ENCODE measurements at regions not wholly inside any gene's neighbourhood (a gene's known extent, or its start where the extent isn't known, plus 50 kb on each side); places are given as distances from the start of the nearest gene placed in this dataset.

GRCh38 chr2:66717973-66718372 is 283.0 kb downstream of the MEIS1 start:
- H3K4me1 Mint-ChIP-seq (ENCODE audit: low read depth): no peaks in the 10 kb centered on the region
- H3K27ac Mint-ChIP-seq: no peak overlapping the region
- no peaks in the 10 kb centered on the region for H3K36me3 Mint-ChIP-seq (ENCODE audit: low read depth)
- no peaks in the 10 kb centered on the region for H3K9me3 Mint-ChIP-seq
- no peaks in the 10 kb centered on the region for H3K27me3 Mint-ChIP-seq
- intact Hi-C loops (cut with micrococcal nuclease): no loop called here
- H3K4me3 Mint-ChIP-seq: no peak overlapping the region

DNA sequence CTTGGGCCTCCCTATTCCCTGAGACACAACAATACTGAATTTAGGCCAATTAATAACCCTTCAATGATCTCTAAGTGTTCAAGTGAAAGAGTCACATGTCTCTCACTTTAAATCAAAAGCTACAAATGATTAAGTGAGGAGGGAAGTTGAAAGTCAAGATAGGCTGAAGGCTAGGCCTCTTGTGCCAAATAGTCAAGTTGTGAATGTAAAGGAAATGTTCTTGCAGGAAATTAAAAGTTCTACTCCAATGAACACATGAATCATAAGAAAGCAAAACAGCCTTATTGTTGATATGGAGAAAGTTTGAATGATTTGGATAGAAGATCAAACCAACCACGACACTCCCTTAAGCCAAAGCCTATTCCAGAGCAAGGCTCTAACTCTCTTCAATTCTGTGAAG is 286.9 kb downstream of the MEIS1 start:
- intact Hi-C loops (cut with micrococcal nuclease): no loop called here
- no peak overlapping the region for H3K27ac Mint-ChIP-seq
- no peaks in the 10 kb centered on the region for H3K36me3 Mint-ChIP-seq (ENCODE audit: low read depth)
- no peaks in the 10 kb centered on the region for H3K27me3 Mint-ChIP-seq
- H3K4me3 Mint-ChIP-seq: no peak overlapping the region
- H3K9me3 Mint-ChIP-seq: no peaks in the 10 kb centered on the region
- no peaks in the 10 kb centered on the region for H3K4me1 Mint-ChIP-seq (ENCODE audit: low read depth)

- no peak overlapping the region for H3K27ac Mint-ChIP-seq
- H3K4me1 Mint-ChIP-seq (ENCODE audit: low read depth): no peaks in the 10 kb centered on the region
- H3K27me3 Mint-ChIP-seq: no peaks in the 10 kb centered on the region
- intact Hi-C loops (cut with micrococcal nuclease): no loop called here
- H3K4me3 Mint-ChIP-seq: no peak overlapping the region
- H3K36me3 Mint-ChIP-seq (ENCODE audit: low read depth): no peaks in the 10 kb centered on the region
- H3K9me3 Mint-ChIP-seq: no peaks in the 10 kb centered on the region
Observed at GRCh38 chr2:66724241-66724640, 289.3 kb downstream of the MEIS1 start.

- intact Hi-C loops (cut with micrococcal nuclease): no loop called here
- H3K4me3 Mint-ChIP-seq: no peak overlapping the region
- H3K4me1 Mint-ChIP-seq (ENCODE audit: low read depth): no peaks in the 10 kb centered on the region
- no peaks in the 10 kb centered on the region for H3K36me3 Mint-ChIP-seq (ENCODE audit: low read depth)
- no peak overlapping the region for H3K27ac Mint-ChIP-seq
- no peaks in the 10 kb centered on the region for H3K9me3 Mint-ChIP-seq
- no peaks in the 10 kb centered on the region for H3K27me3 Mint-ChIP-seq
Observed at GRCh38 chr2:66729416-66730330, 294.7 kb downstream of the MEIS1 start.

- H3K9me3 Mint-ChIP-seq: no peaks in the 10 kb centered on the region
- intact Hi-C loops (cut with micrococcal nuclease): no loop called here
Observed at GRCh38 chr2:66730441-66730840, 295.5 kb downstream of the MEIS1 start.

GRCh38 chr2:66733364-66733999 is 298.6 kb downstream of the MEIS1 start:
- intact Hi-C loops (cut with micrococcal nuclease): no loop called here
- H3K27ac Mint-ChIP-seq: no peak overlapping the region
- H3K27me3 Mint-ChIP-seq: no peaks in the 10 kb centered on the region
- no peak overlapping the region for H3K4me3 Mint-ChIP-seq
- no peaks in the 10 kb centered on the region for H3K4me1 Mint-ChIP-seq (ENCODE audit: low read depth)
- no peaks in the 10 kb centered on the region for H3K36me3 Mint-ChIP-seq (ENCODE audit: low read depth)
- no peaks in the 10 kb centered on the region for H3K9me3 Mint-ChIP-seq

More at GRCh38 chr2:66730441-66730840, 295.5 kb downstream of the MEIS1 start:
- Mint-ChIP-seq H3K4me3 (no peak overlapping the region), H3K27me3 (no peaks in the 10 kb centered on the region), H3K36me3 (ENCODE audit: low read depth) (no peaks in the 10 kb centered on the region), H3K27ac (no peak overlapping the region), H3K4me1 (ENCODE audit: low read depth) (no peaks in the 10 kb centered on the region)

GRCh38 chr2:66748939-66749338 is 314.0 kb downstream of the MEIS1 start:
- Mint-ChIP-seq H3K4me3 (no peak overlapping the region), H3K27ac (no peak overlapping the region), H3K27me3 (no peaks in the 10 kb centered on the region), H3K36me3 (ENCODE audit: low read depth) (no peaks in the 10 kb centered on the region), H3K9me3 (no peaks in the 10 kb centered on the region), H3K4me1 (ENCODE audit: low read depth) (no peaks in the 10 kb centered on the region)
- intact Hi-C loops (cut with micrococcal nuclease): no loop called here

DNA sequence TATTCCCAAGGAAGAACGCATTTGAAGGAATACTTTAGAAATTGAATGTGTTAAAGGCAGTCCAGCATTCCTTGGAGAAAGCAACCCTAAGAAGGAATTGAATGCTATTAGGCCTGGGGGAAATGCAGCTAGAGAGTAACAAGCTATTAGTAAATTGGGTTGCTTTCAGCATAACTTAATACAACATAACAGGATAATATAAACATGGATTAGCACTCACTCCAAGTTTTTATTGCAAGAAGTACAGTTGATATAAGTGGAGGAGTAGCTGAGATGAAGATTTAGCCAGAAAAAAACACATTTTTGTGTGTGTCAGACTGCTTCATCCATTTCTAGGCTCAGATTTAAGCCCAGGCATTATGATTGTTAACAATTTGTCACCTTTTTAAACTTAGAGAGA is 314.6 kb downstream of the MEIS1 start:
- Mint-ChIP-seq H3K4me1 (ENCODE audit: low read depth) (no peaks in the 10 kb centered on the region), H3K36me3 (ENCODE audit: low read depth) (no peaks in the 10 kb centered on the region), H3K9me3 (no peaks in the 10 kb centered on the region), H3K27ac (no peak overlapping the region), H3K4me3 (no peak overlapping the region), H3K27me3 (no peaks in the 10 kb centered on the region)
- intact Hi-C loops (cut with micrococcal nuclease): no loop called here

- H3K4me1 Mint-ChIP-seq (ENCODE audit: low read depth): no peaks in the 10 kb centered on the region
- no peak overlapping the region for H3K4me3 Mint-ChIP-seq
- H3K27ac Mint-ChIP-seq: no peak overlapping the region
- intact Hi-C loops (cut with micrococcal nuclease): no loop called here
- H3K9me3 Mint-ChIP-seq: peaks cover 8% of the 10 kb centered on the region
- H3K27me3 Mint-ChIP-seq: no peaks in the 10 kb centered on the region
- H3K36me3 Mint-ChIP-seq (ENCODE audit: low read depth): no peaks in the 10 kb centered on the region
Observed at GRCh38 chr2:66753257-66753656, 318.3 kb downstream of the MEIS1 start.

GRCh38 chr2:66753660-66754059 is 318.7 kb downstream of the MEIS1 start:
- Mint-ChIP-seq H3K9me3 (peaks cover 8% of the 10 kb centered on the region), H3K4me1 (ENCODE audit: low read depth) (no peaks in the 10 kb centered on the region), H3K4me3 (no peak overlapping the region), H3K36me3 (ENCODE audit: low read depth) (no peaks in the 10 kb centered on the region), H3K27me3 (no peaks in the 10 kb centered on the region), H3K27ac (no peak overlapping the region)
- intact Hi-C loops (cut with micrococcal nuclease): no loop called here

DNA sequence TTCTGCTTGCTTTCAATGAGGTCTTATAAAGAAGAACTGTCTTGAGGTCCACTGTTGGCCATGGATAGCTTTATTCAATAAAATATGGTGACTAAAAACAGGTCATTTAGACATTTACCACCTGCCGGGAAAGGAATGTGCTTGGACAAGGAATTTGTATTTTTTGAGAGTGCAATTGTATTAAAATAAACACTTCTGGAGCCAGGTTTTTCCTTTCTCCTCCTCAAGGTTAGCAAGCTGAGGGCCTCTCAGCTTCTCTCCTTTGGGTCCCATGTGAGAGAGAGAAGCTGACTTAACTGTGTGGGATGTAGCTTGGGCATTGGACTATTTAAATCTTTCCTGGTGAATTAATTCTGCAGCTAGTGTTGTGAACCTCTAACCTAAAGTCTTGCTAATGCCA is 321.0 kb downstream of the MEIS1 start:
- Mint-ChIP-seq H3K9me3 (peaks cover 8% of the 10 kb centered on the region), H3K27me3 (no peaks in the 10 kb centered on the region), H3K36me3 (ENCODE audit: low read depth) (no peaks in the 10 kb centered on the region), H3K4me3 (no peak overlapping the region), H3K27ac (no peak overlapping the region), H3K4me1 (ENCODE audit: low read depth) (no peaks in the 10 kb centered on the region)
- intact Hi-C loops (cut with micrococcal nuclease): no loop called here

DNA sequence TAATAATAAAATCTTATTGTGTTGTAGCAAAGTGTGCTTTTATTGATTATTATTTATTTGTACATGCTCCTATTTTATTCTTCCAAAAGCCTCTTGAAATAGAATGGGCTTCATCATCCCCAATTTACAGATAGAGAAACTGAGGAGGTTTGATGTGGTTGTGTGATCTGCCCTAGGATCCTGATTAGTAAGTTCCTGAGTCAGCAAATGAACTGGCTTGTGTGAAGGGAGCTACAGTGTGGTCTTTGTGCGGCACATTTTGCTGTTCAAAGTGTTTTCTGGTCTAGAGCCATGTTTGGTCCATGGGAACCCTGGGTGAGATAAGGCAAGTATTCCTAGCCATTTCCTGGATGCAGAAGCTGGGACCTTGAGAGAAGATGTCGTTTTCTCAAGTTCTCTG is 326.9 kb downstream of the MEIS1 start:
- intact Hi-C loops (cut with micrococcal nuclease): no loop called here
- H3K27ac Mint-ChIP-seq: no peak overlapping the region
- H3K27me3 Mint-ChIP-seq: no peaks in the 10 kb centered on the region
- H3K9me3 Mint-ChIP-seq: peaks cover 25% of the 10 kb centered on the region
- H3K4me3 Mint-ChIP-seq: no peak overlapping the region
- no peaks in the 10 kb centered on the region for H3K36me3 Mint-ChIP-seq (ENCODE audit: low read depth)
- H3K4me1 Mint-ChIP-seq (ENCODE audit: low read depth): no peaks in the 10 kb centered on the region

- Mint-ChIP-seq H3K27me3 (no peaks in the 10 kb centered on the region), H3K9me3 (peaks cover 22% of the 10 kb centered on the region), H3K4me1 (ENCODE audit: low read depth) (no peaks in the 10 kb centered on the region), H3K27ac (no peak overlapping the region), H3K36me3 (ENCODE audit: low read depth) (no peaks in the 10 kb centered on the region), H3K4me3 (no peak overlapping the region)
- intact Hi-C loops (cut with micrococcal nuclease): no loop called here
Observed at GRCh38 chr2:66762761-66763160, 327.8 kb downstream of the MEIS1 start.

DNA sequence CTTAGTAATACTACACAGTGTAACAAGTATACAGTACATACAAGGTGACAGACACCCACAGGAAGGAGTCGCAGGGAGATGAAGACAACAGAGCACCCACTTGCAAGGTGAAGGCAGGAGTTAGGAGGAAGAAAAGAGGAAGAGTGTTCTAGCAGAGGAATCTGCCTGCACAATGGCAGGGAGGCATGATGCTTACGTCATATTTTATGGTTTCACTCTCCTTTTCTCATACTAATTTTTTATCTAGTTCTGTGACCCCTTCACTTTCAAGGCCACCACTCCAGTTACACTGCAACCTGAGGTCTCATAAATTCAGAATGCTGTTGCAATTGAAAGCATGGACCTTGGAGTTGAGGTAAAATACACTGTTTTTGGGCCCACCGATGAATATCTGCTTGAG is 331.7 kb downstream of the MEIS1 start:
- no peaks in the 10 kb centered on the region for H3K36me3 Mint-ChIP-seq (ENCODE audit: low read depth)
- H3K4me1 Mint-ChIP-seq (ENCODE audit: low read depth): no peaks in the 10 kb centered on the region
- peaks cover 18% of the 10 kb centered on the region for H3K9me3 Mint-ChIP-seq
- intact Hi-C loops (cut with micrococcal nuclease): no loop called here
- no peak overlapping the region for H3K27ac Mint-ChIP-seq
- H3K27me3 Mint-ChIP-seq: no peaks in the 10 kb centered on the region
- H3K4me3 Mint-ChIP-seq: no peak overlapping the region

Measured in dendritic cell treated with granulocyte-macrophage colony-stimulating factor and Interleukin-4, amounts not matched to agents 40 ng/mL and 50 ng/mL, for 4 days (primary cell).